ENCODE measurements at regions not wholly inside any gene's neighbourhood (a gene's known extent, or its start where the extent isn't known, plus 50 kb on each side); places are given as distances from the start of the nearest gene placed in this dataset.

- no peak overlapping the region for H3K9ac ChIP-seq
- H3K9me3 ChIP-seq (ENCODE audit: low read depth): no peaks in the 10 kb centered on the region
- no peaks in the 10 kb centered on the region for H4K20me1 ChIP-seq (ENCODE audit: low read depth)
- H3K27ac ChIP-seq: no peak overlapping the region
- no peaks in the 10 kb centered on the region for H3K79me2 ChIP-seq (ENCODE audit: low read depth)
- no peaks in the 10 kb centered on the region for H3K36me3 ChIP-seq
- Mint-ChIP-seq H3K4me1 (peaks cover 6% of the 10 kb centered on the region), H3K36me3 (no peaks in the 10 kb centered on the region), H3K27me3 (ENCODE audit: insufficient read depth, low read depth) (peaks cover 33% of the 10 kb centered on the region), H3K27ac (no peak overlapping the region), H3K9me3 (peaks cover 6% of the 10 kb centered on the region), H3K4me3 (no peak overlapping the region)
- no peak overlapping the region for H3K4me2 ChIP-seq
- DNase-seq (ENCODE audit: low spot score): no peak
- no peaks in the 10 kb centered on the region for H3K4me1 ChIP-seq
- H3F3A ChIP-seq (ENCODE audit: low read depth): no peaks in the 10 kb centered on the region
- TF ChIP-seq CTCF (IDR thresholded peaks at IDR 0.05): no peak
- TF ChIP-seq EZH2 (IDR thresholded peaks at IDR 0.05): no peak
- no peak for TF ChIP-seq EZH2phosphoT487 (IDR thresholded peaks at IDR 0.05)
- no peak overlapping the region for H2AFZ ChIP-seq (replicated peaks)
- H3K27me3 ChIP-seq: peaks cover 88% of the 10 kb centered on the region
- no peak overlapping the region for H3K4me3 ChIP-seq
Observed at GRCh38 chr12:132388379-132389015, 59.1 kb upstream of the GALNT9 start.

GRCh38 chr12:132386926-132387497, 57.6 kb upstream of the GALNT9 start:
- no peaks in the 10 kb centered on the region for H3K36me3 Mint-ChIP-seq
- no peaks in the 10 kb centered on the region for H3K4me1 ChIP-seq
- DNase-seq (ENCODE audit: low spot score): no peak
- H3K4me3 Mint-ChIP-seq: peak overlapping the region; percentile 44
- H3K27ac ChIP-seq: no peak overlapping the region
- H3K4me2 ChIP-seq: no peak overlapping the region
- H2AFZ ChIP-seq (replicated peaks): no peak overlapping the region
- H3K4me1 Mint-ChIP-seq: peaks cover 6% of the 10 kb centered on the region
- no peaks in the 10 kb centered on the region for H3F3A ChIP-seq (ENCODE audit: low read depth)
- peaks cover 91% of the 10 kb centered on the region for H3K27me3 ChIP-seq
- H4K20me1 ChIP-seq (ENCODE audit: low read depth): no peaks in the 10 kb centered on the region
- peaks cover 25% of the 10 kb centered on the region for H3K27me3 Mint-ChIP-seq (ENCODE audit: insufficient read depth, low read depth)
- H3K79me2 ChIP-seq (ENCODE audit: low read depth): no peaks in the 10 kb centered on the region
- no peak overlapping the region for H3K9ac ChIP-seq
- no peaks in the 10 kb centered on the region for H3K9me3 ChIP-seq (ENCODE audit: low read depth)
- TF ChIP-seq EZH2 (IDR thresholded peaks at IDR 0.05): no peak
- TF ChIP-seq CTCF (IDR thresholded peaks at IDR 0.05): no peak
- no peak for TF ChIP-seq EZH2phosphoT487 (IDR thresholded peaks at IDR 0.05)
- H3K4me3 ChIP-seq: no peak overlapping the region
- no peaks in the 10 kb centered on the region for H3K36me3 ChIP-seq
- peaks cover 3% of the 10 kb centered on the region for H3K9me3 Mint-ChIP-seq
- H3K27ac Mint-ChIP-seq: no peak overlapping the region

GRCh38 chr12:132385923-132386751, 56.7 kb upstream of the GALNT9 start:
- TF ChIP-seq EZH2phosphoT487 (IDR thresholded peaks at IDR 0.05) (no peak), CTCF (IDR thresholded peaks at IDR 0.05) (peak; percentile 15)
- H3K79me2 ChIP-seq (ENCODE audit: low read depth): no peaks in the 10 kb centered on the region
- H3F3A ChIP-seq (ENCODE audit: low read depth): no peaks in the 10 kb centered on the region
- H3K4me2 ChIP-seq: no peak overlapping the region
- peaks cover 94% of the 10 kb centered on the region for H3K27me3 ChIP-seq
- H3K9me3 Mint-ChIP-seq: peaks cover under 1% of the 10 kb centered on the region
- H3K9me3 ChIP-seq (ENCODE audit: low read depth): no peaks in the 10 kb centered on the region
- H3K27me3 Mint-ChIP-seq (ENCODE audit: insufficient read depth, low read depth): peaks cover 19% of the 10 kb centered on the region
- no peak overlapping the region for H3K9ac ChIP-seq
- H3K36me3 Mint-ChIP-seq: no peaks in the 10 kb centered on the region
- H3K4me3 ChIP-seq: no peak overlapping the region
- H3K27ac ChIP-seq: no peak overlapping the region
- no peak overlapping the region for H2AFZ ChIP-seq (replicated peaks)
- no peaks in the 10 kb centered on the region for H3K4me1 ChIP-seq
- DNase-seq (ENCODE audit: low spot score): no peak
- H3K4me1 Mint-ChIP-seq: peaks cover 6% of the 10 kb centered on the region
- H4K20me1 ChIP-seq (ENCODE audit: low read depth): no peaks in the 10 kb centered on the region
- H3K36me3 ChIP-seq: no peaks in the 10 kb centered on the region
- no peak overlapping the region for H3K4me3 Mint-ChIP-seq
- no peak overlapping the region for H3K27ac Mint-ChIP-seq
